ENCODE measurements at regions not wholly inside any gene's neighbourhood (a gene's known extent, or its start where the extent isn't known, plus 50 kb on each side); places are given as distances from the start of the nearest gene placed in this dataset.
"Not testable (repeated sequence)": the region's sequence is repeated elsewhere in the genome, so short reads cannot be mapped to it uniquely, and the experiment has no call there.

DNA sequence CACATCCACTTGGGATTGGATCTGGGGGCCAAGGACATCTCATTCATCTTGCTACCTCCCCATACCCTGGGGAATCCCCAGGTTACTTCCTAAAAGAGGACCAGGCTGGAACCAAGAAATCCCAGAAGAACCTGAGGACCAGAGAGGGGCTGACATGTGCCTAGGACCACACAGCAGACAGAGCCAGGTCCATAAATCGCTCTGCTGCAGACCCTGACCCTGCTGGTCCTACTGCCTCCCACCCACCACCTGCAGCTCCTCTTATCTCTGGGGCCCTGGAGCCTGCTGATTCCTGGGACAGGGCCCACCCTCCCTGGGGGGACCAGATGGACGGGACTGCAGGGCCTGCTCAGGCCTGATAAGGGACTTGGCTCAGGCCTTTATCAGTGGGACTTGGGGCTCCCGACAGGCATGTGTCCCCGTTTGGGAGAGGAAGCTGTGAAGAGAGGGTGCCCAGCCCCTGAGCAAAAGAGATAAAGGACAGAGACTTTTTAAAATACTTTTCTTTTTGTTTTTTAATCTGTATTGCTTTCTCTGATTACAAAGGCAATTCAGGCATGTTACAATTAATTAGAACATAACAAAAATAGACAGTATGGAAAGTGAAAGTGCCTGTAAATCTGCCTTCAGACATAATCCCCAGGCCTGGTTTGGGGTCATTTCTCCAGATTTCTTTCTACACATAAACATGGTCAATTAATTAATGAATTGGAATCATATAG, 101.3 kb upstream of the LARP1 start:
- no peaks in the 10 kb centered on the region for H3K36me3 ChIP-seq (replicated peaks; ENCODE audit: insufficient read depth, low read length)
- TF ChIP-seq EZH2 (optimal IDR thresholded peaks at IDR 0.05; ENCODE audit: low read depth, low read length): no peak
- no peak for TF ChIP-seq EZH2phosphoT487 (IDR thresholded peaks at IDR 0.05; ENCODE audit: low read length)
- TF ChIP-seq, protein P1, sequence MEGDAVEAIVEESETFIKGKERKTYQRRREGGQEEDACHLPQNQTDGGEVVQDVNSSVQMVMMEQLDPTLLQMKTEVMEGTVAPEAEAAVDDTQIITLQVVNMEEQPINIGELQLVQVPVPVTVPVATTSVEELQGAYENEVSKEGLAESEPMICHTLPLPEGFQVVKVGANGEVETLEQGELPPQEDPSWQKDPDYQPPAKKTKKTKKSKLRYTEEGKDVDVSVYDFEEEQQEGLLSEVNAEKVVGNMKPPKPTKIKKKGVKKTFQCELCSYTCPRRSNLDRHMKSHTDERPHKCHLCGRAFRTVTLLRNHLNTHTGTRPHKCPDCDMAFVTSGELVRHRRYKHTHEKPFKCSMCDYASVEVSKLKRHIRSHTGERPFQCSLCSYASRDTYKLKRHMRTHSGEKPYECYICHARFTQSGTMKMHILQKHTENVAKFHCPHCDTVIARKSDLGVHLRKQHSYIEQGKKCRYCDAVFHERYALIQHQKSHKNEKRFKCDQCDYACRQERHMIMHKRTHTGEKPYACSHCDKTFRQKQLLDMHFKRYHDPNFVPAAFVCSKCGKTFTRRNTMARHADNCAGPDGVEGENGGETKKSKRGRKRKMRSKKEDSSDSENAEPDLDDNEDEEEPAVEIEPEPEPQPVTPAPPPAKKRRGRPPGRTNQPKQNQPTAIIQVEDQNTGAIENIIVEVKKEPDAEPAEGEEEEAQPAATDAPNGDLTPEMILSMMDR (IDR thresholded peaks at IDR 0.05; ENCODE audit: low read length): no peak
- no peak for DNase-seq
- H3K9me3 ChIP-seq (replicated peaks; ENCODE audit: insufficient read depth, low read length): no peaks in the 10 kb centered on the region
- H3K4me1 ChIP-seq (ENCODE audit: low read length): no peaks in the 10 kb centered on the region
- H3K4me2 ChIP-seq (ENCODE audit: low read depth, low read length): no peak overlapping the region
- H3K4me3 ChIP-seq (ENCODE audit: low read length): no peak overlapping the region
- H3K79me2 ChIP-seq (ENCODE audit: low read length): no peaks in the 10 kb centered on the region
- H3K9me2 ChIP-seq (replicated peaks; ENCODE audit: insufficient read depth, low read length): no peaks in the 10 kb centered on the region
- no peak overlapping the region for H3K27ac ChIP-seq (ENCODE audit: low read length)
- H3F3A ChIP-seq (ENCODE audit: insufficient read depth, low read length): no peaks in the 10 kb centered on the region
- no peak overlapping the region for H3K9ac ChIP-seq (ENCODE audit: low read length)
- H2AFZ ChIP-seq (ENCODE audit: low read length): no peak overlapping the region
- H3K27me3 ChIP-seq (replicated peaks; ENCODE audit: insufficient read depth, low read length): no peaks in the 10 kb centered on the region
- H4K20me1 ChIP-seq (ENCODE audit: insufficient read depth, low read length): no peaks in the 10 kb centered on the region

DNA sequence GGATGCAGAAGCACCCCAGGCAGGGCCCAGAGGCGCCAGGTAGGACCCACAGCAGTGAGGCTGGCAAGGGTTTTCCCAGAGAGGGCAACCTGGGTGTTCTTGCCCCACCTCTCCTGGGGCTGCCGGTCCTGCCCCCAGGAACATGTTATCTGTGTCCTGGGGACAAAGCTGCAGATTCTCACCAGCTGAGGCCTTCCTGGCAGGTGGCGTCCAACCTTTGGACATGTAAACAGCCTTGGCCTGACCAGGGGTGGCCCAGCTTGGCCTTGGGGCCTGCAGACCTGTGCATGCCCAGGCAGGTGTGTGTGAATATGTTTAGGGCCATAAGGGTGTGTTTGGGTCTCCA, 101.8 kb upstream of the LARP1 start:
- H3K27me3 ChIP-seq (replicated peaks; ENCODE audit: insufficient read depth, low read length): no peaks in the 10 kb centered on the region
- DNase-seq: no peak
- no peaks in the 10 kb centered on the region for H3K9me2 ChIP-seq (replicated peaks; ENCODE audit: insufficient read depth, low read length)
- no peaks in the 10 kb centered on the region for H3K36me3 ChIP-seq (replicated peaks; ENCODE audit: insufficient read depth, low read length)
- no peak overlapping the region for H3K27ac ChIP-seq (ENCODE audit: low read length)
- H3K4me3 ChIP-seq (ENCODE audit: low read length): no peak overlapping the region
- H3K79me2 ChIP-seq (ENCODE audit: low read length): no peaks in the 10 kb centered on the region
- H2AFZ ChIP-seq (ENCODE audit: low read length): no peak overlapping the region
- TF ChIP-seq, protein P1 (IDR thresholded peaks at IDR 0.05; ENCODE audit: low read length): no peak
- no peak for TF ChIP-seq EZH2 (optimal IDR thresholded peaks at IDR 0.05; ENCODE audit: low read depth, low read length)
- TF ChIP-seq EZH2phosphoT487 (IDR thresholded peaks at IDR 0.05; ENCODE audit: low read length): no peak
- no peaks in the 10 kb centered on the region for H3K9me3 ChIP-seq (replicated peaks; ENCODE audit: insufficient read depth, low read length)
- no peaks in the 10 kb centered on the region for H3F3A ChIP-seq (ENCODE audit: insufficient read depth, low read length)
- H4K20me1 ChIP-seq (ENCODE audit: insufficient read depth, low read length): no peaks in the 10 kb centered on the region
- no peaks in the 10 kb centered on the region for H3K4me1 ChIP-seq (ENCODE audit: low read length)
- H3K4me2 ChIP-seq (ENCODE audit: low read depth, low read length): no peak overlapping the region
- no peak overlapping the region for H3K9ac ChIP-seq (ENCODE audit: low read length)

DNA sequence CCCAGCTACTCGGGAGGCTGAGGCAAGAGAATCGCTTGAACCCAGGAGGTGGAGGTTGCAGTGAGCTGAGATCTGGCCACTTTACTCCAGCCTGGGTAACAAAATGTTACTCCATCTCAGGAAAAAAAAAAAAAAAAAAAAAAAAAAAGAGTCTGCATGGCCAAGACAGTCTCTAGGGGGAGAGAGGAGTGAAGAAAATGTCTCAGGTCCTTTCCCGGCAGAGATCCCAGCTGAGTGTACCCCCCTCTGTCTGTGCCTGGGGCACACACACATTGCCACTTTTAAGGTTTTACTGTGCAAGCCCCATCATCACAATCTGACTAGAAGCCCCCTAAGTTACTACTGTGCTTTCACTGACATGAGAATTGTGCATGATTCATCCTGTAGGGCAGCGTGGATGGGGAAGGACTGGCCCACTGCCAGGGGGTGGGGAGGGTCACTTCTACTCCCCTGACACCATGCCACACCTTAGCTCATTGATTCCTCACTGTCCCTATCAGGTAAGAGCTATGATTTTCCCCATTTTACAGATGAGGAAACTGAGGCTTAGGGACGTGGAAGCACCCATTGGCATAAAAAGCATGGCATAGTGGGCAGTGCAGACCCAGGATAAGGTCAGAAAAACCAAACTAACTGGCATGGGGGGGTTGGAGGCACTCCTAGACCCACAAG, 102.3 kb upstream of the LARP1 start:
- no peak for TF ChIP-seq EZH2 (optimal IDR thresholded peaks at IDR 0.05; ENCODE audit: low read depth, low read length)
- no peak overlapping the region for H3K27ac ChIP-seq (ENCODE audit: low read length)
- H3F3A ChIP-seq (ENCODE audit: insufficient read depth, low read length): no peaks in the 10 kb centered on the region
- no peaks in the 10 kb centered on the region for H3K36me3 ChIP-seq (replicated peaks; ENCODE audit: insufficient read depth, low read length)
- H3K9me3 ChIP-seq (replicated peaks; ENCODE audit: insufficient read depth, low read length): no peaks in the 10 kb centered on the region
- no peak overlapping the region for H3K9ac ChIP-seq (ENCODE audit: low read length)
- H3K4me2 ChIP-seq (ENCODE audit: low read depth, low read length): no peak overlapping the region
- no peaks in the 10 kb centered on the region for H3K27me3 ChIP-seq (replicated peaks; ENCODE audit: insufficient read depth, low read length)
- no peaks in the 10 kb centered on the region for H3K9me2 ChIP-seq (replicated peaks; ENCODE audit: insufficient read depth, low read length)
- no peak overlapping the region for H3K4me3 ChIP-seq (ENCODE audit: low read length)
- no peak for DNase-seq
- no peak overlapping the region for H2AFZ ChIP-seq (ENCODE audit: low read length)
- no peaks in the 10 kb centered on the region for H4K20me1 ChIP-seq (ENCODE audit: insufficient read depth, low read length)
- no peaks in the 10 kb centered on the region for H3K4me1 ChIP-seq (ENCODE audit: low read length)
- no peaks in the 10 kb centered on the region for H3K79me2 ChIP-seq (ENCODE audit: low read length)

DNA sequence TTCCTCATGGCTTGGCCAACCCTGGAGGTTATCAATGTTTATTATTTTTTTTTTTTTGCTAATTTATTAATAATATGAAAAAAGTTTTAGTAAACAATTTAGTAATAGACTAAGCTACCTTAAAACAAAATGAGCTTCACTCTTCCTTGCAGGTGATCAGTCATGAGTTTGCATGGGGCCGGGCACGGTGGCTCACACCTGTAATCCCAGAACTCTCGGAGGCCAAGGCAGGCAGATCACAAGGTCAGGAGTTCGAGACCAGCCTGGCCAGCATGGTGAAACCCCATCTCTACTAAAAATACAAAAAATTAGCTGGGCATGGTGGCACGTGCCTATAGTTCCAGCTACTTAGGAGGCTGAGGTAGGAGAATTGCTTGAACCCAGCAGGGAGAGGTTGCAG, 103.4 kb upstream of the LARP1 start:
- H3K4me1 ChIP-seq (ENCODE audit: low read length); H2AFZ ChIP-seq (ENCODE audit: low read length); DNase-seq; H3K27ac ChIP-seq (ENCODE audit: low read length); H4K20me1 ChIP-seq (ENCODE audit: insufficient read depth, low read length); H3K9me3 ChIP-seq (replicated peaks; ENCODE audit: insufficient read depth, low read length); H3K27me3 ChIP-seq (replicated peaks; ENCODE audit: insufficient read depth, low read length); H3K36me3 ChIP-seq (replicated peaks; ENCODE audit: insufficient read depth, low read length); H3K4me2 ChIP-seq (ENCODE audit: low read depth, low read length); H3K9me2 ChIP-seq (replicated peaks; ENCODE audit: insufficient read depth, low read length); H3K9ac ChIP-seq (ENCODE audit: low read length); H3K79me2 ChIP-seq (ENCODE audit: low read length); H3K4me3 ChIP-seq (ENCODE audit: low read length); H3F3A ChIP-seq (ENCODE audit: insufficient read depth, low read length): not testable (repeated sequence)

Data from MM.1S (cell line).